NCI-H1417 (cell line): ENCODE measurements at regions not wholly inside any gene's neighbourhood (a gene's known extent, or its start where the extent isn't known, plus 50 kb on each side); places are given as distances from the start of the nearest gene placed in this dataset.
A peak's percentile ranks its signal among the peaks of the same experiment; 100 is the strongest.

ENCODE experiments used
- DNase-seq, 3 experiments: peaks; one replicate each; lab custom pipeline; 2025; lab: John Stamatoyannopoulos, UW

- DNase-seq: no peak
Observed at GRCh38 chr4:33323393-33323792, 2603.2 kb downstream of the PCDH7 start.

GRCh38 chr4:33334416-33334815 lies 2614.2 kb downstream of the PCDH7 start:
- DNase-seq: peak in 1 of 3 experiments; percentile 5

GRCh38 chr4:33339762-33340161 lies 2619.6 kb downstream of the PCDH7 start:
- no peak for DNase-seq

- DNase-seq: no peak
Observed at GRCh38 chr4:33340168-33340567, 2620.0 kb downstream of the PCDH7 start.

- no peak for DNase-seq
Observed at GRCh38 chr4:33349376-33349775, 2629.2 kb downstream of the PCDH7 start.

- peak in 1 of 3 experiments; percentile 75 for DNase-seq
Observed at GRCh38 chr4:33357121-33357520, 2637.0 kb downstream of the PCDH7 start.

- DNase-seq: no peak
Observed at GRCh38 chr4:33369446-33369845, 2649.3 kb downstream of the PCDH7 start.

GRCh38 chr4:33381816-33382215 lies 2661.6 kb downstream of the PCDH7 start:
- peak in 1 of 3 experiments; percentile 68 for DNase-seq

GRCh38 chr4:33386764-33387163 lies 2666.6 kb downstream of the PCDH7 start:
- DNase-seq: no peak

- no peak for DNase-seq
Observed at GRCh38 chr4:33390976-33391375, 2670.8 kb downstream of the PCDH7 start.

GRCh38 chr4:33395731-33396485 lies 2675.7 kb downstream of the PCDH7 start:
- DNase-seq: no peak

- DNase-seq: no peak
Observed at GRCh38 chr4:33400504-33400903, 2680.3 kb downstream of the PCDH7 start.

GRCh38 chr4:33407496-33407895 lies 2687.3 kb downstream of the PCDH7 start:
- no peak for DNase-seq

GRCh38 chr4:33411182-33411581 lies 2691.0 kb downstream of the PCDH7 start:
- DNase-seq: no peak

- DNase-seq: no peak
Observed at GRCh38 chr4:33421887-33422286, 2701.7 kb downstream of the PCDH7 start.

- DNase-seq: no peak
Observed at GRCh38 chr4:33422656-33423055, 2702.5 kb downstream of the PCDH7 start.

GRCh38 chr4:33425936-33426335 lies 2705.8 kb downstream of the PCDH7 start:
- DNase-seq: no peak

- no peak for DNase-seq
Observed at GRCh38 chr4:33427676-33428075, 2707.5 kb downstream of the PCDH7 start.

GRCh38 chr4:33429971-33430370 lies 2709.8 kb downstream of the PCDH7 start:
- DNase-seq: no peak

GRCh38 chr4:33437406-33437805 lies 2717.2 kb downstream of the PCDH7 start:
- no peak for DNase-seq

GRCh38 chr4:33446953-33447352 lies 2726.8 kb downstream of the PCDH7 start:
- no peak for DNase-seq

- DNase-seq: no peak
Observed at GRCh38 chr4:33448948-33449347, 2728.8 kb downstream of the PCDH7 start.

- no peak for DNase-seq
Observed at GRCh38 chr4:33453436-33453835, 2733.3 kb downstream of the PCDH7 start.

- DNase-seq: no peak
Observed at GRCh38 chr4:33453916-33454315, 2733.7 kb downstream of the PCDH7 start.
